ENCODE measurements at regions not wholly inside any gene's neighbourhood (a gene's known extent, or its start where the extent isn't known, plus 50 kb on each side); places are given as distances from the start of the nearest gene placed in this dataset.

GRCh38 chr22:48318575-48319320, 1508.9 kb downstream of the BRD1 start:
- TF ChIP-seq POLR2A (IDR thresholded peaks at IDR 0.05; ENCODE audit: extremely low read depth, insufficient read length), result no peak
- TF ChIP-seq CTCF (IDR thresholded peaks at IDR 0.05; ENCODE audit: low read depth, low read length), result no peak
- TF ChIP-seq MYC (IDR thresholded peaks at IDR 0.05; ENCODE audit: low read depth, low read length), result no peak

Data from NB4 (cell line).